ENCODE measurements at regions not wholly inside any gene's neighbourhood (a gene's known extent, or its start where the extent isn't known, plus 50 kb on each side); places are given as distances from the start of the nearest gene placed in this dataset.

DNA sequence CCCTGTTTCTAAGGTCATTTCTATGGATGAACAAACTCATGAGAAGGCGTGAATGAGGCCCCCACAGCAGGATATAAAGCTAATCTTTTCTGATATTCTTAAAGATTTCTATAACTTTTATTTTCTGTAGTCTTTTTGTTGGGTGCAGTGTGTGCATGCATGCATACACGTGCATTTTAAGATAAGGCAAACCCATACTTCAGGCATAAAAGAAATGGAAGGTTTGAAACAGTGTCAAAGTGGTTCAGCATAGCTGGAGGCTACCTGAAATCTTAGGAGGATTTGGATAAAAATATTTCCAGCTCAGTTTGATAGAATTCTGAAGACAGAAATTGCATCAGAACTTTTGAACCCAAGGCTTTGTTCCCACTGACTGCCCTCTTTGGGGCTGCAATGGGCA, 119.7 kb downstream of the PDHA2 start:
- TF ChIP-seq, protein P1, sequence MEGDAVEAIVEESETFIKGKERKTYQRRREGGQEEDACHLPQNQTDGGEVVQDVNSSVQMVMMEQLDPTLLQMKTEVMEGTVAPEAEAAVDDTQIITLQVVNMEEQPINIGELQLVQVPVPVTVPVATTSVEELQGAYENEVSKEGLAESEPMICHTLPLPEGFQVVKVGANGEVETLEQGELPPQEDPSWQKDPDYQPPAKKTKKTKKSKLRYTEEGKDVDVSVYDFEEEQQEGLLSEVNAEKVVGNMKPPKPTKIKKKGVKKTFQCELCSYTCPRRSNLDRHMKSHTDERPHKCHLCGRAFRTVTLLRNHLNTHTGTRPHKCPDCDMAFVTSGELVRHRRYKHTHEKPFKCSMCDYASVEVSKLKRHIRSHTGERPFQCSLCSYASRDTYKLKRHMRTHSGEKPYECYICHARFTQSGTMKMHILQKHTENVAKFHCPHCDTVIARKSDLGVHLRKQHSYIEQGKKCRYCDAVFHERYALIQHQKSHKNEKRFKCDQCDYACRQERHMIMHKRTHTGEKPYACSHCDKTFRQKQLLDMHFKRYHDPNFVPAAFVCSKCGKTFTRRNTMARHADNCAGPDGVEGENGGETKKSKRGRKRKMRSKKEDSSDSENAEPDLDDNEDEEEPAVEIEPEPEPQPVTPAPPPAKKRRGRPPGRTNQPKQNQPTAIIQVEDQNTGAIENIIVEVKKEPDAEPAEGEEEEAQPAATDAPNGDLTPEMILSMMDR (IDR thresholded peaks at IDR 0.05; ENCODE audit: poor library complexity): no peak
- TF ChIP-seq EZH2 (IDR thresholded peaks at IDR 0.05; ENCODE audit: borderline replicate concordance) (no peak), EZH2phosphoT487 (IDR thresholded peaks at IDR 0.05; ENCODE audit: low read depth, severe bottlenecking, unreplicated experiment) (no peak)
